DND-41 (cell line): ENCODE measurements at regions not wholly inside any gene's neighbourhood (a gene's known extent, or its start where the extent isn't known, plus 50 kb on each side); places are given as distances from the start of the nearest gene placed in this dataset.

Experiments
- ATAC-seq: fragments of 200-7000 bp; cut with Tn5 transposase; 3 replicates; pipeline ENCODE4 v1.9.1; 2021; ENCODE audit warnings: low read depth; ENCODE audit not compliant: insufficient read depth
- DNase-seq: peaks from one replicate; pipeline ENCODE4 v3.0.0-alpha.2; 2020
- H2AFZ ChIP-seq: 2 replicates; pipeline ENCODE4 v1.6.0; 2012; ENCODE audit warnings: low read depth, low read length
- H3K27ac ChIP-seq: 2 replicates; pipeline ENCODE4 v1.5.1; 2012; ENCODE audit warnings: low read length, inconsistent platforms
- H3K27me3 ChIP-seq: fragments of 200-600 bp; sonication (generic); 2 replicates; pipeline ENCODE4 v1.6.0; 2012; ENCODE audit warnings: low read length, mild to moderate bottlenecking, inconsistent platforms; ENCODE audit not compliant: insufficient read depth, poor library complexity
- H3K36me3 ChIP-seq: 2 replicates; pipeline ENCODE4 v1.5.1; 2012; ENCODE audit warnings: low read length, inconsistent platforms; ENCODE audit not compliant: insufficient read depth
- H3K4me1 ChIP-seq: 2 replicates; pipeline ENCODE4 v1.5.1; 2012; ENCODE audit warnings: mild to moderate bottlenecking, low read length; ENCODE audit not compliant: insufficient read depth
- H3K4me2 ChIP-seq: 2 replicates; pipeline ENCODE4 v1.6.0; 2012; ENCODE audit warnings: mild to moderate bottlenecking, moderate library complexity, low read length, inconsistent platforms; ENCODE audit not compliant: insufficient read depth
- H3K4me3 ChIP-seq, 2 experiments: fragments of 200-600 bp in 1 of 2; shearing (Covaris generic) in 1 of 2; 2 replicates each; pipeline ENCODE4 v1.5.1; 2012 to 2016; ENCODE audit warnings: inconsistent platforms in 2 of 2, low read length in 2 of 2, mild to moderate bottlenecking in 2 of 2, low read depth in 1 of 2, moderate library complexity in 1 of 2
- H3K79me2 ChIP-seq: 2 replicates; pipeline ENCODE4 v1.6.0; 2012; ENCODE audit warnings: low read length, inconsistent platforms; ENCODE audit not compliant: insufficient read depth
- H3K9ac ChIP-seq: 2 replicates; pipeline ENCODE4 v1.6.0; 2012; ENCODE audit warnings: low read depth, mild to moderate bottlenecking, inconsistent platforms, low read length, moderate library complexity
- H3K9me3 ChIP-seq: 2 replicates; pipeline ENCODE4 v1.5.1; 2012; ENCODE audit warnings: low read length, moderate library complexity, mild to moderate bottlenecking, inconsistent platforms; ENCODE audit not compliant: insufficient read depth, severe bottlenecking
- H4K20me1 ChIP-seq: 2 replicates; pipeline ENCODE4 v1.6.0; 2012; ENCODE audit warnings: low read length; ENCODE audit not compliant: insufficient read depth
- EZH2 ChIP-seq: IDR thresholded peaks from 3 replicates; pipeline ENCODE4 v1.6.1; 2012; ENCODE audit warnings: borderline replicate concordance, low read depth, mild to moderate bottlenecking, moderate library complexity, low read length, inconsistent platforms; ENCODE audit not compliant: severe bottlenecking
- TF ChIP-seq, protein P1 (sequence below): IDR thresholded peaks from 2 replicates; pipeline ENCODE4 v1.5.1; 2012; ENCODE audit warnings: borderline replicate concordance, low read length, moderate library complexity, mild to moderate bottlenecking; ENCODE audit not compliant: poor library complexity, severe bottlenecking; ENCODE audit errors: extremely low read depth

DNA sequence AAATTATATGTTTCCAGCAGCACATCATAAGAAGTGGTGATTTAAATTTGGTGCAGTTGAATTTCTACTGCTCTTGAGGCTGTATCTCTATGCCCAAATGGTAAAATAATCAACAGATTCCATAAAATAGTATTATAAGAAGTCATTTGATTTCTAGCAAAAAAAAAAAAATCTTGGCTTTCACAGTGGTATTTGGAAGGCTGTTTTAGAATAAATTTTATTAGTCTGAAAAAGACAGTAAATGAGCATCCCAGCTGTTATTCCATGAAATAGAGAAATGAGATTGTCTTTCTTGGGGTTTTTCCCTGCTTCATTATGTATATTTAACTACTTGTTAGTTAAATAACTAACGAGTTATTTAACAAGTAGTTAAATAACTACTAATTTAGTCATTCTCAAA, 156.0 kb upstream of the ABI3BP start:
- Histone ChIP-seq H2AFZ (no peak overlapping the region), H3K4me2 (no peak overlapping the region), H3K4me3 (no peak overlapping the region), H3K9ac (no peak overlapping the region), H3K9me3 (no peaks in the 10 kb centered on the region), H3K79me2 (no peaks in the 10 kb centered on the region), H4K20me1 (no peaks in the 10 kb centered on the region), H3K4me1 (no peaks in the 10 kb centered on the region), H3K36me3 (no peaks in the 10 kb centered on the region), H3K27ac (no peak overlapping the region), H3K27me3 (no peaks in the 10 kb centered on the region)
- ATAC-seq (no peak), DNase-seq (no peak)
- TF ChIP-seq, protein P1, sequence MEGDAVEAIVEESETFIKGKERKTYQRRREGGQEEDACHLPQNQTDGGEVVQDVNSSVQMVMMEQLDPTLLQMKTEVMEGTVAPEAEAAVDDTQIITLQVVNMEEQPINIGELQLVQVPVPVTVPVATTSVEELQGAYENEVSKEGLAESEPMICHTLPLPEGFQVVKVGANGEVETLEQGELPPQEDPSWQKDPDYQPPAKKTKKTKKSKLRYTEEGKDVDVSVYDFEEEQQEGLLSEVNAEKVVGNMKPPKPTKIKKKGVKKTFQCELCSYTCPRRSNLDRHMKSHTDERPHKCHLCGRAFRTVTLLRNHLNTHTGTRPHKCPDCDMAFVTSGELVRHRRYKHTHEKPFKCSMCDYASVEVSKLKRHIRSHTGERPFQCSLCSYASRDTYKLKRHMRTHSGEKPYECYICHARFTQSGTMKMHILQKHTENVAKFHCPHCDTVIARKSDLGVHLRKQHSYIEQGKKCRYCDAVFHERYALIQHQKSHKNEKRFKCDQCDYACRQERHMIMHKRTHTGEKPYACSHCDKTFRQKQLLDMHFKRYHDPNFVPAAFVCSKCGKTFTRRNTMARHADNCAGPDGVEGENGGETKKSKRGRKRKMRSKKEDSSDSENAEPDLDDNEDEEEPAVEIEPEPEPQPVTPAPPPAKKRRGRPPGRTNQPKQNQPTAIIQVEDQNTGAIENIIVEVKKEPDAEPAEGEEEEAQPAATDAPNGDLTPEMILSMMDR: no peak
- no peak for TF ChIP-seq EZH2

DNA sequence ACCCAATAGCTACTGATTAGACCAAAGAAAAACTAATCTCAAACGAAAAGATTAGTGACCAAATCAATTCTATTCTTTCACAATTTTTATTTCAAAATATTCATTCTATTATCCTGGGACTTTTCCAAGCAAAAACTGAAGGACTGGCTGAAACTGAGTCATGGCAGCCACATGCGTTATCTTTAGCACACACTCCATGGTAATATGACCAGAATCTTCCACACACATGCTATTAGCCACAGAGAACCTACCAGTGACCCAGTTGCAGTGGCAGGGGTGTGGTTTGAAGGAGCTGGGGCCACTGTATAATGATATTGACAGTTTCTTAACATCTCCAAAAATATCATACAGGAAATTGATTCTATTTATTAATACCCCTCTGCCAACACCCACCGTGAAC, 154.8 kb upstream of the ABI3BP start:
- Histone ChIP-seq H4K20me1 (no peaks in the 10 kb centered on the region), H3K4me1 (no peaks in the 10 kb centered on the region), H3K9me3 (no peaks in the 10 kb centered on the region), H3K36me3 (no peaks in the 10 kb centered on the region), H3K9ac (no peak overlapping the region), H3K4me3 (no peak overlapping the region), H3K79me2 (no peaks in the 10 kb centered on the region), H3K27me3 (no peaks in the 10 kb centered on the region), H3K4me2 (no peak overlapping the region), H2AFZ (no peak overlapping the region), H3K27ac (no peak overlapping the region)
- TF ChIP-seq, protein P1: no peak
- no peak for TF ChIP-seq EZH2
- DNase-seq (no peak), ATAC-seq (no peak)

DNA sequence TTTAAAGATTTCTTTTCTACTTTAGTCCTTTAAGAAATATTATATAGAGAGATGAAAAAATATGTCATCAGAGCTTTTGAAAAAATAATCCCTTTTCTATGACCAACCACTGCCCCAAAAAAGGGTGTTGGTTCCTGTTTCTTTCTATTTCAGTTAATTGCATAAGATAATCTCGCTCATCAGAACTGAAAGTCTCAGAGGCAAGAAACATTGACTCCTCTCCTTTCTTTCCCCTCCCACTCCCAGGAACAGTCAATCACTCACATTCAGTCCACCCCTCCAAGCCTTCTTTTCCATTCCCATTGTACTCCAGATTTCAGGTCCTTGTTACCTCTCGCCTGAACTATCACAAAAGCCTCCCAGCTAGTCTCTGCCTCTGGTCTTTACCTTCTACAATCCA, 153.7 kb upstream of the ABI3BP start:
- TF ChIP-seq EZH2: no peak
- TF ChIP-seq, protein P1: no peak
- DNase-seq (no peak), ATAC-seq (no peak)
- no peak overlapping the region for H3K9ac ChIP-seq
- H4K20me1 ChIP-seq: no peaks in the 10 kb centered on the region
- H3K4me3 ChIP-seq: no peak overlapping the region
- H2AFZ ChIP-seq: no peak overlapping the region
- H3K4me2 ChIP-seq: no peak overlapping the region
- no peaks in the 10 kb centered on the region for H3K79me2 ChIP-seq
- no peaks in the 10 kb centered on the region for H3K27me3 ChIP-seq
- no peak overlapping the region for H3K27ac ChIP-seq
- no peaks in the 10 kb centered on the region for H3K36me3 ChIP-seq
- no peaks in the 10 kb centered on the region for H3K4me1 ChIP-seq
- no peaks in the 10 kb centered on the region for H3K9me3 ChIP-seq

DNA sequence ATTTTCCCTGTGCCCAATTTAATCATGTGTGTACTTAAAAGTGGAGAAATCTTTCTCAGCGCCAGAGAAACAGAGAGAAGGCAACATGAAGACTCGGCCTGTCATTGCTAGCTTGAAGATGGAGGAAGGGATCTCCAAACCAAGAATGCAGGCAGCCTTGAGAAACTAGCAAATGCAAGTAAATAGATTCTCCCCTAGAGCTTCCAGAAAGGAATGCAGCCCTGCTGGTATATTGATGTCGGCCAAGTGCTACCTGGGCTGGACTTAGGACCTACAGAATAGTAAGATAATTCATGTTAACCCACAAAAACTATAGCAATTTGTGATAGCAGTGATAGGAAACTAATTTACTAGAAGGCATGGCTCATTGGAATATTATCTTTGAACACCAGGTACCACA, 150.9 kb upstream of the ABI3BP start:
- Histone ChIP-seq H3K36me3 (no peaks in the 10 kb centered on the region), H3K27ac (no peak overlapping the region), H3K79me2 (no peaks in the 10 kb centered on the region), H3K4me1 (no peaks in the 10 kb centered on the region), H3K27me3 (no peaks in the 10 kb centered on the region), H3K4me3 (no peak overlapping the region), H2AFZ (no peak overlapping the region), H3K9ac (no peak overlapping the region), H4K20me1 (no peaks in the 10 kb centered on the region), H3K4me2 (no peak overlapping the region), H3K9me3 (no peaks in the 10 kb centered on the region)
- no peak for TF ChIP-seq EZH2
- DNase-seq: no peak
- ATAC-seq: no peak
